Fibroblast of lung (primary cell): ENCODE measurements at regions not wholly inside any gene's neighbourhood (a gene's known extent, or its start where the extent isn't known, plus 50 kb on each side); places are given as distances from the start of the nearest gene placed in this dataset.

ENCODE experiments used
- DNase-seq, 2 donors: peaks; one replicate each; pipeline versions ENCODE4 v3.0.0 to v3.0.0-alpha.2; 2010; ENCODE audit warnings: low read depth in 2 of 2
- H2AFZ ChIP-seq: 2 replicates; pipeline ENCODE4 v1.5.1; 2012; ENCODE audit warnings: low read length, control low read depth, inconsistent platforms
- H3K27ac ChIP-seq: 2 replicates; pipeline ENCODE4 v1.5.1; 2011; ENCODE audit warnings: low read length, control low read depth; ENCODE audit not compliant: insufficient read depth
- H3K27me3 ChIP-seq: 2 replicates; pipeline ENCODE4 v1.5.1; 2011; ENCODE audit warnings: mild to moderate bottlenecking, low read length; ENCODE audit not compliant: control insufficient read depth, insufficient read depth
- H3K36me3 ChIP-seq: 2 replicates; pipeline ENCODE4 v1.5.1; 2011; ENCODE audit warnings: low read length; ENCODE audit not compliant: control insufficient read depth, insufficient read depth
- H3K4me1 ChIP-seq: 2 replicates; pipeline ENCODE4 v1.5.1; 2011; ENCODE audit warnings: low read length; ENCODE audit not compliant: control insufficient read depth, insufficient read depth; ENCODE audit errors: extremely low read depth
- H3K4me2 ChIP-seq: 2 replicates; pipeline ENCODE4 v1.5.1; 2011; ENCODE audit warnings: low read length, control low read depth; ENCODE audit not compliant: insufficient read depth; ENCODE audit errors: extremely low read depth
- H3K4me3 ChIP-seq, 4 experiments: fragments of 200-600 bp in 1 of 4; sonication (generic) in 1 of 4; replicated peaks in 1 of 4; 2 replicates each; pipeline ENCODE4 v1.5.1; 2011 to 2016; ENCODE audit warnings: low read length in 4 of 4, low read depth in 3 of 4, mild to moderate bottlenecking in 3 of 4, control low read depth in 2 of 4, inconsistent platforms in 1 of 4, mixed read lengths in 1 of 4; ENCODE audit not compliant: insufficient read depth in 1 of 4; ENCODE audit errors: control extremely low read depth in 1 of 4
- H3K79me2 ChIP-seq: 2 replicates; pipeline ENCODE4 v1.5.1; 2012; ENCODE audit warnings: mild to moderate bottlenecking, low read length, inconsistent platforms; ENCODE audit not compliant: control insufficient read depth, insufficient read depth
- H3K9ac ChIP-seq: 2 replicates; pipeline ENCODE4 v1.5.1; 2011; ENCODE audit warnings: mild to moderate bottlenecking, low read length, control low read depth; ENCODE audit not compliant: insufficient read depth
- H3K9me3 ChIP-seq: 2 replicates; pipeline ENCODE4 v1.5.1; 2012; ENCODE audit warnings: low read depth, low read length; ENCODE audit not compliant: control insufficient read depth, insufficient read depth
- H4K20me1 ChIP-seq: 2 replicates; pipeline ENCODE4 v1.5.1; 2011; ENCODE audit warnings: low read length; ENCODE audit not compliant: control insufficient read depth, insufficient read depth; ENCODE audit errors: extremely low read depth
- CTCF ChIP-seq, 2 donors: IDR thresholded peaks in 1 of 2; conservative IDR thresholded peaks in 1 of 2; 1 replicate in 1 of 2; 2 replicates in 1 of 2; pipeline ENCODE4 v1.5.1; 2011 to 2012; ENCODE audit warnings: low read length in 2 of 2, control low read depth in 1 of 2, inconsistent platforms in 1 of 2, low read depth in 1 of 2, mild to moderate bottlenecking in 1 of 2
- EZH2 ChIP-seq: IDR thresholded peaks from 2 replicates; pipeline ENCODE4 v1.5.1; 2012; ENCODE audit warnings: low read length, control low read depth, mild to moderate bottlenecking; ENCODE audit errors: missing control alignments

- H3K36me3 ChIP-seq = no peaks in the 10 kb centered on the region
- H3K4me1 ChIP-seq = no peaks in the 10 kb centered on the region
- H3K27ac ChIP-seq = no peak overlapping the region
- no peak overlapping the region for H3K4me2 ChIP-seq
- DNase-seq = no peak
- no peaks in the 10 kb centered on the region for H3K9me3 ChIP-seq
- H3K27me3 ChIP-seq = no peaks in the 10 kb centered on the region
- H3K9ac ChIP-seq = no peak overlapping the region
- TF ChIP-seq EZH2 (no peak), CTCF (conservative IDR thresholded peaks at IDR 0.05 in 1 of 2, IDR thresholded peaks at IDR 0.05 in 1 of 2; ENCODE audit: low read depth in 1 of 2, low read length in 2 of 2) (no peak)
- H2AFZ ChIP-seq = no peak overlapping the region
- no peak overlapping the region for H3K4me3 ChIP-seq
- no peaks in the 10 kb centered on the region for H4K20me1 ChIP-seq
- no peaks in the 10 kb centered on the region for H3K79me2 ChIP-seq
Observed at GRCh38 chr10:113987156-113987555, 56.5 kb upstream of the ADRB1 start.

- H3K9ac ChIP-seq = no peak overlapping the region
- no peaks in the 10 kb centered on the region for H3K4me1 ChIP-seq
- no peak overlapping the region for H3K4me2 ChIP-seq
- H3K27me3 ChIP-seq = no peaks in the 10 kb centered on the region
- H3K4me3 ChIP-seq = no peak overlapping the region
- TF ChIP-seq EZH2 = no peak
- TF ChIP-seq CTCF (conservative IDR thresholded peaks at IDR 0.05 in 1 of 2, IDR thresholded peaks at IDR 0.05 in 1 of 2; ENCODE audit: low read depth in 1 of 2, low read length in 2 of 2) = no peak
- no peaks in the 10 kb centered on the region for H3K36me3 ChIP-seq
- DNase-seq = peak in 1 of 2 donors; percentile 34
- H3K27ac ChIP-seq = no peak overlapping the region
- no peaks in the 10 kb centered on the region for H4K20me1 ChIP-seq
- no peaks in the 10 kb centered on the region for H3K9me3 ChIP-seq
- no peaks in the 10 kb centered on the region for H3K79me2 ChIP-seq
- H2AFZ ChIP-seq = no peak overlapping the region
Observed at GRCh38 chr10:113987805-113988204, 55.9 kb upstream of the ADRB1 start.

- no peaks in the 10 kb centered on the region for H3K27me3 ChIP-seq
- TF ChIP-seq EZH2 (no peak), CTCF (conservative IDR thresholded peaks at IDR 0.05 in 1 of 2, IDR thresholded peaks at IDR 0.05 in 1 of 2; ENCODE audit: low read depth in 1 of 2, low read length in 2 of 2) (no peak)
Observed at GRCh38 chr10:113988535-113988934, 55.1 kb upstream of the ADRB1 start.

More at GRCh38 chr10:113988535-113988934, 55.1 kb upstream of the ADRB1 start:
- H3K4me3 ChIP-seq = no peak overlapping the region
- no peaks in the 10 kb centered on the region for H3K36me3 ChIP-seq
- no peak overlapping the region for H2AFZ ChIP-seq
- H3K27ac ChIP-seq = no peak overlapping the region
- H3K9ac ChIP-seq = no peak overlapping the region
- H3K4me2 ChIP-seq = no peak overlapping the region
- H3K4me1 ChIP-seq = no peaks in the 10 kb centered on the region
- no peaks in the 10 kb centered on the region for H4K20me1 ChIP-seq
- no peaks in the 10 kb centered on the region for H3K79me2 ChIP-seq
- H3K9me3 ChIP-seq = no peaks in the 10 kb centered on the region
- DNase-seq = no peak
